ENCODE measurements at regions not wholly inside any gene's neighbourhood (a gene's known extent, or its start where the extent isn't known, plus 50 kb on each side); places are given as distances from the start of the nearest gene placed in this dataset.

DNA sequence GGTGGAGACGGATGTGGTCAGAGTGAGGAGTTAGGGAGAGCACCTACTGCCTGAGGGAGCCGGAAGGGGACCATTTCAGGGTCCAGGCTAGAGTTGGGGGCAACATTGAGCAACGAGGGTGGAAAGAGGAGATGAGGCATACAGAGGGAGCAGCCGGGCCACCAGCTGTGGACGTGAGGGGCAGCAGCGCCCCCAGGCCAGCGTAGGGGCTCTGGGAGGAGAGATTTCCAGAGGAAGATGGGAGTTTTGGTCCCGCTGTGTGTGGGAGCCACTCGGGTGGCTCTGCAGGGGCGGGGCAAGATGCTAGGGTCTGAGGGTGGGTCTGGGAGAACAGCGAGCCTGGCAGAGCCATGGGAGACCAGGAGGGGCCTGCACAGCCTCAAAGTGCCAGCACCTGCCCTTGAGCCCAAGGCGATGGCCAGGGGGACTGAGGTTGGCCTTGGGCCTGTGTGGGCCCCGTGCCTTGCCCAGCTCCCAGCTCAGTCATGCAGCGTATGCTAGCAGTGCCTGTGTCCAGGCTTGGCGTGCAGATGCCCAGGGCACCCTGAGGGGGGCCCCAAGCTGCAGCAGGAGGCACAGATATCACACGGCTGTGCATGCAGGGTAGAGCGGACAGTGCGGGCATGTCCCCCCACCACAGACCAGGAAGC is 80.5 kb upstream of the PPP1R26 start:
- H3K9me3 ChIP-seq (ENCODE audit: control insufficient read depth, insufficient read depth, low read depth, low read length) = no peaks in the 10 kb centered on the region
- TF ChIP-seq SIN3A (IDR thresholded peaks at IDR 0.05; ENCODE audit: borderline replicate concordance, insufficient read depth, low read depth, low read length) (no peak), TCF7L2 (IDR thresholded peaks at IDR 0.05; ENCODE audit: low read depth, low read length) (no peak), CTCF (IDR thresholded peaks at IDR 0.05) (no peak), POLR2AphosphoS5 (IDR thresholded peaks at IDR 0.05; ENCODE audit: low read depth, low read length) (no peak)
- TF ChIP-seq, protein P1, sequence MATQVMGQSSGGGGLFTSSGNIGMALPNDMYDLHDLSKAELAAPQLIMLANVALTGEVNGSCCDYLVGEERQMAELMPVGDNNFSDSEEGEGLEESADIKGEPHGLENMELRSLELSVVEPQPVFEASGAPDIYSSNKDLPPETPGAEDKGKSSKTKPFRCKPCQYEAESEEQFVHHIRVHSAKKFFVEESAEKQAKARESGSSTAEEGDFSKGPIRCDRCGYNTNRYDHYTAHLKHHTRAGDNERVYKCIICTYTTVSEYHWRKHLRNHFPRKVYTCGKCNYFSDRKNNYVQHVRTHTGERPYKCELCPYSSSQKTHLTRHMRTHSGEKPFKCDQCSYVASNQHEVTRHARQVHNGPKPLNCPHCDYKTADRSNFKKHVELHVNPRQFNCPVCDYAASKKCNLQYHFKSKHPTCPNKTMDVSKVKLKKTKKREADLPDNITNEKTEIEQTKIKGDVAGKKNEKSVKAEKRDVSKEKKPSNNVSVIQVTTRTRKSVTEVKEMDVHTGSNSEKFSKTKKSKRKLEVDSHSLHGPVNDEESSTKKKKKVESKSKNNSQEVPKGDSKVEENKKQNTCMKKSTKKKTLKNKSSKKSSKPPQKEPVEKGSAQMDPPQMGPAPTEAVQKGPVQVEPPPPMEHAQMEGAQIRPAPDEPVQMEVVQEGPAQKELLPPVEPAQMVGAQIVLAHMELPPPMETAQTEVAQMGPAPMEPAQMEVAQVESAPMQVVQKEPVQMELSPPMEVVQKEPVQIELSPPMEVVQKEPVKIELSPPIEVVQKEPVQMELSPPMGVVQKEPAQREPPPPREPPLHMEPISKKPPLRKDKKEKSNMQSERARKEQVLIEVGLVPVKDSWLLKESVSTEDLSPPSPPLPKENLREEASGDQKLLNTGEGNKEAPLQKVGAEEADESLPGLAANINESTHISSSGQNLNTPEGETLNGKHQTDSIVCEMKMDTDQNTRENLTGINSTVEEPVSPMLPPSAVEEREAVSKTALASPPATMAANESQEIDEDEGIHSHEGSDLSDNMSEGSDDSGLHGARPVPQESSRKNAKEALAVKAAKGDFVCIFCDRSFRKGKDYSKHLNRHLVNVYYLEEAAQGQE (IDR thresholded peaks at IDR 0.05; ENCODE audit: insufficient read depth in 1 of 2, low read depth in 2 of 2, low read length in 1 of 2) = no peak
- in situ Hi-C loops (cut with HindIII; ENCODE audit: low pct_unique_long_range_greater_than_20kb, low sequenced_read_pairs) (no loop called here), intact Hi-C loops (cut with micrococcal nuclease; ENCODE audit: unreplicated experiment) (no loop called here)
- H3K4me1 ChIP-seq (ENCODE audit: control insufficient read depth, insufficient read depth, low read length) = no peaks in the 10 kb centered on the region
- H3K4me3 ChIP-seq (ENCODE audit: low read depth in 2 of 2, low read length in 2 of 2) = no peak overlapping the region
- ChIA-PET CTCF (no interaction called here), POLR2A (no interaction called here)
- DNase-seq (ENCODE audit: low read depth, low spot score) (no peak), ATAC-seq (peak; percentile 60; the same call in 1 of the 2 replicates)
- H3K27me3 ChIP-seq (ENCODE audit: control insufficient read depth, insufficient read depth, low read length) = no peaks in the 10 kb centered on the region; the same call in 1 of the 2 replicates
- H3K36me3 ChIP-seq (ENCODE audit: control insufficient read depth, insufficient read depth, low read length) = no peaks in the 10 kb centered on the region
- no peak overlapping the region for H3K27ac ChIP-seq (ENCODE audit: low read length)
- BruUV-seq (replicated peaks) = no TSS peak

DNA sequence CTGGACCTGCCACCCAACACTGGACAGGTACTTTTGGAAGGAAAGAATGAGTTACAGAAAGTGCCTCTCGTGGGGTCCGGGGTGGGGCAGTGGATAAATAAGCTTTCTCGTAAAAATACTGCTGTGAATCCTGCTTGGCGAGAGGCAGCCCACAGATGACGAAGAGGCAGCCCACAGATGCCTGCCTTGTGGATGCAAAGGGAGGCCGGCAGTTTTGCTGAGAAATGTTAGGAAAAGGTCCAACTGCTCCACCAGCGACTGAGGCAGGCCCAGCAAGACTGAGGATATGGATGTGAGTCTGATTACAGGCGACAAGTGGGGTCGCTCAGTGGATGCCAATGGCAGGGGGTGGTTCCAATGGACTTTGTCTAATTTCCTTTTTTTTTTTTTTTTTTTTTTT is 79.1 kb upstream of the PPP1R26 start:
- intact Hi-C loops (cut with micrococcal nuclease; ENCODE audit: unreplicated experiment) (no loop called here), in situ Hi-C loops (cut with HindIII; ENCODE audit: low pct_unique_long_range_greater_than_20kb, low sequenced_read_pairs) (no loop called here)
- Histone ChIP-seq H3K4me1 (ENCODE audit: control insufficient read depth, insufficient read depth, low read length) (no peaks in the 10 kb centered on the region), H3K36me3 (ENCODE audit: control insufficient read depth, insufficient read depth, low read length) (no peaks in the 10 kb centered on the region), H3K4me3 (ENCODE audit: low read depth in 2 of 2, low read length in 2 of 2) (no peak overlapping the region), H3K9me3 (ENCODE audit: control insufficient read depth, insufficient read depth, low read depth, low read length) (no peaks in the 10 kb centered on the region), H3K27ac (ENCODE audit: low read length) (no peak overlapping the region), H3K27me3 (ENCODE audit: control insufficient read depth, insufficient read depth, low read length) (no peaks in the 10 kb centered on the region; the same call in 1 of the 2 replicates)
- CTCF ChIA-PET = interaction anchor here (0.7 kb wide), 1 partner anchor 120 kb away, joined by 10 read pairs; no protein-coding TSS in a partner anchor
- POLR2A ChIA-PET = no interaction called here
- ATAC-seq (no peak), DNase-seq (ENCODE audit: low read depth, low spot score) (no peak)
- no peak for TF ChIP-seq CTCF (IDR thresholded peaks at IDR 0.05)
- TF ChIP-seq SIN3A (IDR thresholded peaks at IDR 0.05; ENCODE audit: borderline replicate concordance, insufficient read depth, low read depth, low read length) = no peak
- no TSS peak for BruUV-seq (replicated peaks)
